ENCODE measurements at regions not wholly inside any gene's neighbourhood (a gene's known extent, or its start where the extent isn't known, plus 50 kb on each side); places are given as distances from the start of the nearest gene placed in this dataset.

GRCh38 chr9:82513976-82514735 lies 525.6 kb downstream of the SPATA31D1 start:
- intact Hi-C loops (cut with DNase I; ENCODE audit: low total_unique reads), result no loop called here
- TF ChIP-seq CTCF (IDR thresholded peaks at IDR 0.05) (no peak), POLR2A (IDR thresholded peaks at IDR 0.05) (no peak)
- H3K4me3 ChIP-seq (ENCODE audit: low read depth, poor library complexity, severe bottlenecking), result no peak overlapping the region
- 47 to 59% methylated on average over 3 of the region's 3 CpGs for WGBS, 2 donors
- DNase-seq (ENCODE audit: low spot score in 2 of 2), result no peak

- no peak overlapping the region for H3K4me3 ChIP-seq (ENCODE audit: low read depth, poor library complexity, severe bottlenecking)
- DNase-seq (ENCODE audit: low spot score in 2 of 2), result no peak
- TF ChIP-seq POLR2A (IDR thresholded peaks at IDR 0.05) (no peak), CTCF (IDR thresholded peaks at IDR 0.05) (no peak)
- intact Hi-C loops (cut with DNase I; ENCODE audit: low total_unique reads), result no loop called here
These were observed 530.3 kb downstream of the SPATA31D1 start for GRCh38 chr9:82518868-82519267.

GRCh38 chr9:82519332-82519731 lies 530.8 kb downstream of the SPATA31D1 start:
- DNase-seq (ENCODE audit: low spot score in 2 of 2), result no peak
- 73 to 81% methylated on average over 1 of the region's 1 CpG for WGBS, 2 donors

GRCh38 chr9:82524407-82524806 lies 535.8 kb downstream of the SPATA31D1 start:
- 93 to 95% methylated on average over 1 of the region's 1 CpG for WGBS, 2 donors
- TF ChIP-seq POLR2A (IDR thresholded peaks at IDR 0.05) (no peak), CTCF (IDR thresholded peaks at IDR 0.05) (no peak)
- no peak for DNase-seq (ENCODE audit: low spot score in 2 of 2)
- no peak overlapping the region for H3K4me3 ChIP-seq (ENCODE audit: low read depth, poor library complexity, severe bottlenecking)
- intact Hi-C loops (cut with DNase I; ENCODE audit: low total_unique reads), result no loop called here

More at GRCh38 chr9:82519332-82519731, 530.8 kb downstream of the SPATA31D1 start:
- TF ChIP-seq POLR2A (IDR thresholded peaks at IDR 0.05), result no peak
- TF ChIP-seq CTCF (IDR thresholded peaks at IDR 0.05), result no peak
- no peak overlapping the region for H3K4me3 ChIP-seq (ENCODE audit: low read depth, poor library complexity, severe bottlenecking)
- intact Hi-C loops (cut with DNase I; ENCODE audit: low total_unique reads), result no loop called here

GRCh38 chr9:82526577-82526976 lies 536.4 kb downstream of the RASEF start:
- intact Hi-C loops (cut with DNase I; ENCODE audit: low total_unique reads), result no loop called here
- no peak overlapping the region for H3K4me3 ChIP-seq (ENCODE audit: low read depth, poor library complexity, severe bottlenecking)
- TF ChIP-seq POLR2A (IDR thresholded peaks at IDR 0.05), result no peak
- no peak for TF ChIP-seq CTCF (IDR thresholded peaks at IDR 0.05)
- no peak for DNase-seq (ENCODE audit: low spot score in 2 of 2)
- 20 to 46% methylated on average over 1 of the region's 1 CpG for WGBS, 2 donors

- TF ChIP-seq CTCF (IDR thresholded peaks at IDR 0.05), result no peak
- TF ChIP-seq POLR2A (IDR thresholded peaks at IDR 0.05), result no peak
- intact Hi-C loops (cut with DNase I; ENCODE audit: low total_unique reads), result no loop called here
- no peak overlapping the region for H3K4me3 ChIP-seq (ENCODE audit: low read depth, poor library complexity, severe bottlenecking)
- DNase-seq (ENCODE audit: low spot score in 2 of 2), result no peak
These were observed 531.1 kb downstream of the RASEF start for GRCh38 chr9:82531795-82532194.

Measured in lower leg skin (tissue), 4 donors.